OCI-LY7 (cell line): ENCODE measurements at regions not wholly inside any gene's neighbourhood (a gene's known extent, or its start where the extent isn't known, plus 50 kb on each side); places are given as distances from the start of the nearest gene placed in this dataset.

Source experiments
- CTCF ChIP-seq: fragments of 200-600 bp; sonication (generic); conservative IDR thresholded peaks from 2 replicates; pipeline ENCODE4 v1.5.1; 2014; ENCODE audit warnings: mild to moderate bottlenecking, antibody characterized with exemption, low read length, moderate library complexity, mixed read lengths
- EZH2phosphoT487 ChIP-seq: fragments of 200-600 bp; sonication (generic); IDR thresholded peaks from 2 replicates; pipeline ENCODE4 v1.6.1; 2018; ENCODE audit warnings: low read depth, borderline replicate concordance, mild to moderate bottlenecking, mixed run types, antibody characterized with exemption, low read length, moderate library complexity, mixed read lengths

- TF ChIP-seq CTCF: no peak
- no peak for TF ChIP-seq EZH2phosphoT487
These were observed 270.4 kb downstream of the NEDD1 start for GRCh38 chr12:97177481-97177880.
